AG10803 (cell line): ENCODE measurements at regions not wholly inside any gene's neighbourhood (a gene's known extent, or its start where the extent isn't known, plus 50 kb on each side); places are given as distances from the start of the nearest gene placed in this dataset.
"Not testable (repeated sequence)": the region's sequence is repeated elsewhere in the genome, so short reads cannot be mapped to it uniquely, and the experiment has no call there.

Experiments used
- DNase-seq: peaks from one replicate; pipeline ENCODE4 v3.0.0; 2010; ENCODE audit warnings: low read depth
- H3K4me3 ChIP-seq: 2 replicates; pipeline ENCODE4 v1.5.1; 2011; ENCODE audit warnings: mild to moderate bottlenecking, low read length, control low read depth
- TF ChIP-seq, protein P1 (sequence below): conservative IDR thresholded peaks from 2 replicates; pipeline ENCODE4 v1.5.1; 2011; ENCODE audit warnings: mild to moderate bottlenecking, low read length, control low read depth, inconsistent platforms

DNA sequence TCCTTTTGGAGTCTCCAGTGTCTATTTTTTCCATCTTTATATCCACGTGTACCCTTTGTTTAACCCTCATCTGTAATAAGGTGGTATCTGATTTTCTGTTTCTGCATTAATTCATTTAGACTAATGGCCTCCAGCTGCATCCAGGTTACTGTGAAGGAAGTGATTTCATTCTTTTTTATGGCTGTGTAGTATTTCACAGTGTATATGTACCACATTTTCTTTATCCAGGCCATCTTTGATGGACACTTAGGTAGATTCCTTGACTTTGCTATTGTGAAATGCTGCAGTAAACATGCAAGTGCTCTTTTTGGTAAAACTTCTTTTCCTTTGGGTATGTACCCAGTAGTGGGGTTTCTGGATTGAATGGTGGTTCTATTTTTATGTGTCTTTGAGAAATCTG is 128.0 kb upstream of the MTPN start:
- TF ChIP-seq, protein P1, sequence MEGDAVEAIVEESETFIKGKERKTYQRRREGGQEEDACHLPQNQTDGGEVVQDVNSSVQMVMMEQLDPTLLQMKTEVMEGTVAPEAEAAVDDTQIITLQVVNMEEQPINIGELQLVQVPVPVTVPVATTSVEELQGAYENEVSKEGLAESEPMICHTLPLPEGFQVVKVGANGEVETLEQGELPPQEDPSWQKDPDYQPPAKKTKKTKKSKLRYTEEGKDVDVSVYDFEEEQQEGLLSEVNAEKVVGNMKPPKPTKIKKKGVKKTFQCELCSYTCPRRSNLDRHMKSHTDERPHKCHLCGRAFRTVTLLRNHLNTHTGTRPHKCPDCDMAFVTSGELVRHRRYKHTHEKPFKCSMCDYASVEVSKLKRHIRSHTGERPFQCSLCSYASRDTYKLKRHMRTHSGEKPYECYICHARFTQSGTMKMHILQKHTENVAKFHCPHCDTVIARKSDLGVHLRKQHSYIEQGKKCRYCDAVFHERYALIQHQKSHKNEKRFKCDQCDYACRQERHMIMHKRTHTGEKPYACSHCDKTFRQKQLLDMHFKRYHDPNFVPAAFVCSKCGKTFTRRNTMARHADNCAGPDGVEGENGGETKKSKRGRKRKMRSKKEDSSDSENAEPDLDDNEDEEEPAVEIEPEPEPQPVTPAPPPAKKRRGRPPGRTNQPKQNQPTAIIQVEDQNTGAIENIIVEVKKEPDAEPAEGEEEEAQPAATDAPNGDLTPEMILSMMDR: no peak
- H3K4me3 ChIP-seq: no peak overlapping the region
- no peak for DNase-seq

DNA sequence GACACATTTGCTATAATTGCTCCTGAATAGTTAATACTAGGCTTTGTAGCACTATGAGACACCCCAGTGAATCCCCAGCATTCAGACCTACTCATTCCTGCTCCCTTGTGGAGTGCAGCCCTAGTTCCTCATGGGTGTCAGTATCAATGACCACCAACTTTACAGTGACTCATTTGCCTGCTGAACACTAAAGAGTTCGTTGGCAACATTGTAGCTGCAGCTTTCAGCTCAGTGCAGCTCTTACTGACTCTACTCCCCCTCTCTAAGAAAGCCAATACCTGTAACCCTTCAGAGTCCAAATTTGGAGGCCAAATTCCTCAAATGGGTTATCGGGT is 127.1 kb upstream of the MTPN start:
- no peak for DNase-seq
- H3K4me3 ChIP-seq: no peak overlapping the region
- TF ChIP-seq, protein P1: no peak

DNA sequence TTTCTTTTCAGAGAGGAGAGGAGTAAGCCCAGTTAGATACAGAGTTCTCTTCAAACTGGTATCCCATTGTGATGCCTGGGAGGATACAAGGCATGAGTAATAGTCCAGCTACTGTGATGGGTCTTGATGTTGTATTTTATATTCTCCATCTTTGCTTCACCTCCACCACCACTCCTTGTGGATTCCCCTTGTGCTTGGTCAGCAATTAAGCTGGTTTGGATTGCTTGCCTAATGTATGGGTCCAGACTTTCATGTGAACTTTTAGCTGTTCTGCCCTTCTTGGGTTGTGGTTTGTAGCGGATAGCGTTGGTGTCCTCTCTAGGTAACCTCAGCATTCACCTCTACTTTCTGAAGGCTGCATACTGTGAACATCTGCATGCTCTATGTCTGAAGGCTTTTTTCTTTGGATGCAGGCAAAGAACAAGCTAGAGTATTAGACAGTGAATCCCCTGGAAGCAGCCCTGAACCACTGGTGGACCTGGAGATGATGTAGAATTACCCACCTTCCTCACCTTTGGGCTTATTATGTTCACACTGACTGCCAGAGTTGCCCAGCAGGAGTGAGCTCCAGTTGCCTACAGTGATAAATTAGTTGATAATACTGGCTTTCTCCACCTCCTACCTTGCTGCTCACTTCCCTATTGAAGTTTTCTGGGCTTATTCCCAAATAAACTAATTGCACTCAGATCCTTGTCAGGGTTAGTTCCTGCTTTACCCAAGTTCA is 126.5 kb upstream of the MTPN start:
- TF ChIP-seq, protein P1: no peak
- no peak for DNase-seq
- no peak overlapping the region for H3K4me3 ChIP-seq

DNA sequence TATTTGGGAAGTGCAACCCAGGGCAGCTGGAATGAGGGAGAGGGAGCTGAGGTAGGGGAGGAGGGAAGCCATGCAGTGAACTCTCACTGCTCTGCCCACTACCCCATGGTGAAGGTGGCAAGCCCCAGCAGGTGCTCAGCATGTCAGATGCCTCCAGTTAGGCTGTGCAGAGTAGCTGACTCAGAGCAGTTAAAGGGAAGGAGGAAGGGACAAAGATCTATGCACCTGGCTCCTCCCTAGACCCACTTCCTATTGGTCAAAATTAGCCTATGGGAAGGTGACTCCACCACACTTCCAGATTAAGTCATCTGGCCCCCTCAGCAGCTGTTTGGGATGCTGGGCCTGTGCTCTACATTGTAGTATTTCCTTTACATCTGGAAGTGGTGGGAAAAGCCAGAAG is 125.7 kb upstream of the MTPN start:
- TF ChIP-seq, protein P1: no peak
- no peak for DNase-seq
- no peak overlapping the region for H3K4me3 ChIP-seq

DNA sequence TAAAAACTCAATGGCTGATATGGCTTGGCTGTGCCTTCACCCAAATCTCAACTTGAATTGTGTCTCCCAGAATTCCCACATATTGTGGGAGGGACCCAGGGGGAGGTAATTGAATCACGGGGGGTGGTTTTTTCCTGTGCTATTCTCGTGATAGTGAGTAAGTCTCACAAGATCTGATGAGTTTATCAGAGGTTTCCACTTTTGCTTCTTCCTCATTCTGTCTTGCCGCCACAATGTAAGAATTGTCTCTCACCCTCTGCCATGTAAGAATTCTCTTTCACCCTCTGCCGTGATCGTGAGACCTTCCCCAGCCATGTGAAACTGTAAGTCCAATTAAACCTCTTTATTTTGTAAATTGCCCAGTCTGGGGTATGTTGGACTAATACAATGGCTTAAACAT is 115.6 kb upstream of the MTPN start:
- DNase-seq, H3K4me3 ChIP-seq: not testable (repeated sequence)

DNA sequence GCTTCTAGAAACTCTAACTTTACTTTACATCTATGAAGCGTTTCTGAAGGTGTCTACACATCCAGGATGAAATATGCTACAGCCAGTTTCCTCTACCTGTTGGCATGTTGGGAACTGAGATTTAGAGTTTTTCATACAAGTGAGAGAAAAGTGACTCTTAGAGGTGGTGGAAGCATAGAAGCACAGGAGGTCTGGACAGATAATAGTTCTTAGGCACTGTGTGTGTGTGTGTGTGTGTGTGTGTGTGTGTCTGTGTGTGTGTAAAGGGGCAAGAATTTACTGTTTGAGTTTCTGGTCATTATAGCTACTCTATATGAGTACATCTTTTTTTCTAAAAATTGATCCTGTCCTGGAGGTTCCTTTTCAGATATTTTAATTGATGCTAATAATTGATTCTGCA is 110.7 kb upstream of the MTPN start:
- no peak for DNase-seq

DNA sequence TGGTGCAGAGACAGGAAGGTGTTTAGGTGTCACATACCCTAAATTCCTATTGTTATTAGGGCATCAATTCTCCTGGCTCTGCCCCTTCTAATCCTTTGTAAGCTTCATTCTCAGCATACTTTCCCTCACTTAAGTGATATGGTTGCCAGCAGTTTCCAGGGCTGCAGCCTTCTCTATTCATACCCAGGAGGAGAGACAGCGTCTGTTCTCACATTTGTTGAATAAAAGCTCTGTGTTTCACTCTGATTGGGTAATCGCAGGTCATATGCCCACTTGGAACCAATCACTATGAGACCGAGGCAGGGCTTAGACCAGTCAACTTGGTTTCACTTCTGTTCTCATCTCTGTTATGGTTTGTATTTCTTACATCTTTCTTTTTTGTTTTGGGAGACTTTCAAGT is 109.6 kb upstream of the MTPN start:
- H3K4me3 ChIP-seq: peak overlapping the region; percentile 48
- TF ChIP-seq, protein P1: no peak
- peak; percentile 89 for DNase-seq

More for the DNA sequence above, 110.7 kb upstream of the MTPN start:
- H3K4me3 ChIP-seq: no peak overlapping the region
- TF ChIP-seq, protein P1: no peak

DNA sequence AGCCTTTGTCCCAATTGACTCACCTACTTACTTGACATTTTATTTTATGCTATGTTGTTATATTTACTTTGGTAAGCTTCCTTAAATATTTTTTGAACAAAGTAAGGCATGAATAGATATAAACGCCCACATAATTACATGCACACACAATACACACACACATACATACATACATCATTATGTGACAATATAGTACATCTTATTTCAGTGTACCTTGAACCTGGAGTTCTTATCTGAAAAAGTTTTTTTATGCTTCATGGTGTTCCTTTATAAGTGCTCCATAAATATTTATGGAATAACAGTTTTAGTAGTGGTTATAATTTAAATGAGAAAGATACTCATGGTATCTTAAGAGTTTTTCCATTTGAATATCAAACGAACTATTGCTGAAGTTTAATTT is 102.8 kb upstream of the MTPN start:
- no peak for DNase-seq
- TF ChIP-seq, protein P1: no peak
- no peak overlapping the region for H3K4me3 ChIP-seq
